Liver (tissue), 3 donors: ENCODE measurements at regions not wholly inside any gene's neighbourhood (a gene's known extent, or its start where the extent isn't known, plus 50 kb on each side); places are given as distances from the start of the nearest gene placed in this dataset.

Experiments used
- ATF3 ChIP-seq: IDR thresholded peaks from 2 replicates; pipeline ENCODE4 v1.6.1; 2016; ENCODE audit warnings: antibody characterized with exemption
- EGR1 ChIP-seq, 2 donors: IDR thresholded peaks; 2 replicates each; pipeline ENCODE4 v1.6.1; 2016 to 2018; ENCODE audit warnings: antibody characterized with exemption in 2 of 2, low read depth in 2 of 2
- FOXA1 ChIP-seq: IDR thresholded peaks from 2 replicates; pipeline ENCODE4 v1.6.1; 2016; ENCODE audit warnings: antibody characterized with exemption
- GABPA ChIP-seq, 2 donors: IDR thresholded peaks in 1 of 2; conservative IDR thresholded peaks in 1 of 2; 2 replicates each; pipeline ENCODE4 v1.6.1; 2016; ENCODE audit warnings: antibody characterized with exemption in 2 of 2, mild to moderate bottlenecking in 1 of 2, moderate library complexity in 1 of 2
- RXRA ChIP-seq, 2 donors: IDR thresholded peaks; 2 replicates each; pipeline ENCODE4 v1.6.1; 2017 to 2018; ENCODE audit warnings: antibody characterized with exemption in 2 of 2, mild to moderate bottlenecking in 1 of 2
- SP1 ChIP-seq: IDR thresholded peaks from 2 replicates; pipeline ENCODE4 v1.6.1; 2018; ENCODE audit warnings: antibody characterized with exemption, mild to moderate bottlenecking
- TAF1 ChIP-seq: conservative IDR thresholded peaks from 2 replicates; pipeline ENCODE4 v1.6.1; 2016; ENCODE audit warnings: antibody characterized with exemption, mild to moderate bottlenecking
- ZBTB33 ChIP-seq: IDR thresholded peaks from 2 replicates; pipeline ENCODE4 v1.6.1; 2016; ENCODE audit warnings: antibody characterized with exemption
- TF ChIP-seq, protein P1 (sequence below): IDR thresholded peaks from 2 replicates; pipeline ENCODE4 v1.6.1; 2016; ENCODE audit warnings: antibody characterized with exemption, mild to moderate bottlenecking
- TF ChIP-seq, protein P2 (sequence below): fragments of 150-350 bp; IDR thresholded peaks from 2 replicates; pipeline ENCODE4 v1.5.1; 2017; ENCODE audit warnings: improper control_type of control experiment, low read depth, low read length; ENCODE audit not compliant: missing input control
- donor health status: healthy.
- donor health status: healthy.

GRCh38 chr5:144788556-144788955 is 617.9 kb downstream of the KCTD16 start:
- TF ChIP-seq GABPA (IDR thresholded peaks at IDR 0.05 in 1 of 2, conservative IDR thresholded peaks at IDR 0.05 in 1 of 2), result no peak
- TF ChIP-seq, protein P1, sequence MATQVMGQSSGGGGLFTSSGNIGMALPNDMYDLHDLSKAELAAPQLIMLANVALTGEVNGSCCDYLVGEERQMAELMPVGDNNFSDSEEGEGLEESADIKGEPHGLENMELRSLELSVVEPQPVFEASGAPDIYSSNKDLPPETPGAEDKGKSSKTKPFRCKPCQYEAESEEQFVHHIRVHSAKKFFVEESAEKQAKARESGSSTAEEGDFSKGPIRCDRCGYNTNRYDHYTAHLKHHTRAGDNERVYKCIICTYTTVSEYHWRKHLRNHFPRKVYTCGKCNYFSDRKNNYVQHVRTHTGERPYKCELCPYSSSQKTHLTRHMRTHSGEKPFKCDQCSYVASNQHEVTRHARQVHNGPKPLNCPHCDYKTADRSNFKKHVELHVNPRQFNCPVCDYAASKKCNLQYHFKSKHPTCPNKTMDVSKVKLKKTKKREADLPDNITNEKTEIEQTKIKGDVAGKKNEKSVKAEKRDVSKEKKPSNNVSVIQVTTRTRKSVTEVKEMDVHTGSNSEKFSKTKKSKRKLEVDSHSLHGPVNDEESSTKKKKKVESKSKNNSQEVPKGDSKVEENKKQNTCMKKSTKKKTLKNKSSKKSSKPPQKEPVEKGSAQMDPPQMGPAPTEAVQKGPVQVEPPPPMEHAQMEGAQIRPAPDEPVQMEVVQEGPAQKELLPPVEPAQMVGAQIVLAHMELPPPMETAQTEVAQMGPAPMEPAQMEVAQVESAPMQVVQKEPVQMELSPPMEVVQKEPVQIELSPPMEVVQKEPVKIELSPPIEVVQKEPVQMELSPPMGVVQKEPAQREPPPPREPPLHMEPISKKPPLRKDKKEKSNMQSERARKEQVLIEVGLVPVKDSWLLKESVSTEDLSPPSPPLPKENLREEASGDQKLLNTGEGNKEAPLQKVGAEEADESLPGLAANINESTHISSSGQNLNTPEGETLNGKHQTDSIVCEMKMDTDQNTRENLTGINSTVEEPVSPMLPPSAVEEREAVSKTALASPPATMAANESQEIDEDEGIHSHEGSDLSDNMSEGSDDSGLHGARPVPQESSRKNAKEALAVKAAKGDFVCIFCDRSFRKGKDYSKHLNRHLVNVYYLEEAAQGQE, result no peak
- TF ChIP-seq, protein P2, sequence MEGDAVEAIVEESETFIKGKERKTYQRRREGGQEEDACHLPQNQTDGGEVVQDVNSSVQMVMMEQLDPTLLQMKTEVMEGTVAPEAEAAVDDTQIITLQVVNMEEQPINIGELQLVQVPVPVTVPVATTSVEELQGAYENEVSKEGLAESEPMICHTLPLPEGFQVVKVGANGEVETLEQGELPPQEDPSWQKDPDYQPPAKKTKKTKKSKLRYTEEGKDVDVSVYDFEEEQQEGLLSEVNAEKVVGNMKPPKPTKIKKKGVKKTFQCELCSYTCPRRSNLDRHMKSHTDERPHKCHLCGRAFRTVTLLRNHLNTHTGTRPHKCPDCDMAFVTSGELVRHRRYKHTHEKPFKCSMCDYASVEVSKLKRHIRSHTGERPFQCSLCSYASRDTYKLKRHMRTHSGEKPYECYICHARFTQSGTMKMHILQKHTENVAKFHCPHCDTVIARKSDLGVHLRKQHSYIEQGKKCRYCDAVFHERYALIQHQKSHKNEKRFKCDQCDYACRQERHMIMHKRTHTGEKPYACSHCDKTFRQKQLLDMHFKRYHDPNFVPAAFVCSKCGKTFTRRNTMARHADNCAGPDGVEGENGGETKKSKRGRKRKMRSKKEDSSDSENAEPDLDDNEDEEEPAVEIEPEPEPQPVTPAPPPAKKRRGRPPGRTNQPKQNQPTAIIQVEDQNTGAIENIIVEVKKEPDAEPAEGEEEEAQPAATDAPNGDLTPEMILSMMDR, result no peak
- no peak for TF ChIP-seq RXRA (IDR thresholded peaks at IDR 0.05)
- no peak for TF ChIP-seq ZBTB33
- no peak for TF ChIP-seq TAF1
- no peak for TF ChIP-seq EGR1 (IDR thresholded peaks at IDR 0.05; ENCODE audit: low read depth in 2 of 2)
- TF ChIP-seq ATF3, result no peak
- TF ChIP-seq FOXA1, result no peak
- TF ChIP-seq SP1, result no peak
